ENCODE measurements at regions not wholly inside any gene's neighbourhood (a gene's known extent, or its start where the extent isn't known, plus 50 kb on each side); places are given as distances from the start of the nearest gene placed in this dataset.
"Not testable (repeated sequence)": the region's sequence is repeated elsewhere in the genome, so short reads cannot be mapped to it uniquely, and the experiment has no call there.

- H3K36me3 ChIP-seq; H3K27me3 ChIP-seq; intact Hi-C loops (cut with DNase I; ENCODE audit: low total_unique reads); in situ Hi-C loops (cut with MboI; ENCODE audit: low pct_ligation_motif_present in 1 of 4, low pct_unique_long_range_greater_than_20kb in 1 of 4, low sequenced_read_pairs in 3 of 4); H3K4me3 ChIP-seq; H3K4me1 ChIP-seq; H3K9me3 ChIP-seq; H3K27ac ChIP-seq; DNase-seq: not testable (repeated sequence)
- 54 to 60% methylated on average over 4 of the region's 4 CpGs for WGBS, 2 donors (ENCODE audit: low coverage in 1 of 2)
Observed at GRCh38 chr4:190118519-190118918, 54.2 kb downstream of the DBET start.

GRCh38 chr4:190119474-190119873 lies 54.1 kb upstream of the DUX4 start:
- H3K27me3 ChIP-seq; H3K4me1 ChIP-seq; DNase-seq; intact Hi-C loops (cut with DNase I; ENCODE audit: low total_unique reads); in situ Hi-C loops (cut with MboI; ENCODE audit: low pct_ligation_motif_present in 1 of 4, low pct_unique_long_range_greater_than_20kb in 1 of 4, low sequenced_read_pairs in 3 of 4); H3K36me3 ChIP-seq; H3K9me3 ChIP-seq; H3K27ac ChIP-seq; H3K4me3 ChIP-seq: not testable (repeated sequence)
- 37 to 59% methylated on average over 3 of the region's 3 CpGs for WGBS, 2 donors (ENCODE audit: low coverage in 1 of 2)

GRCh38 chr4:190120111-190120514 lies 53.5 kb upstream of the DUX4 start:
- H3K27me3 ChIP-seq, DNase-seq: not testable (repeated sequence)
- WGBS, 2 donors (ENCODE audit: low coverage in 1 of 2), result 68 to 74% methylated on average over 5 to 9 of the region's 15 CpGs

GRCh38 chr4:190120537-190121001 lies 53.0 kb upstream of the DUX4 start:
- intact Hi-C loops (cut with DNase I; ENCODE audit: low total_unique reads), result not testable (repeated sequence)

More at GRCh38 chr4:190120111-190120514, 53.5 kb upstream of the DUX4 start:
- H3K36me3 ChIP-seq; H3K4me1 ChIP-seq; in situ Hi-C loops (cut with MboI; ENCODE audit: low pct_ligation_motif_present in 1 of 4, low pct_unique_long_range_greater_than_20kb in 1 of 4, low sequenced_read_pairs in 3 of 4); H3K27ac ChIP-seq; H3K9me3 ChIP-seq; intact Hi-C loops (cut with DNase I; ENCODE audit: low total_unique reads); H3K4me3 ChIP-seq: not testable (repeated sequence)

GRCh38 chr4:190121076-190121671 lies 52.4 kb upstream of the DUX4 start:
- WGBS, 2 donors (ENCODE audit: low coverage in 1 of 2), result 89 to 91% methylated on average over 71 to 81 of the region's 118 CpGs
- in situ Hi-C loops (cut with MboI; ENCODE audit: low pct_ligation_motif_present in 1 of 4, low pct_unique_long_range_greater_than_20kb in 1 of 4, low sequenced_read_pairs in 3 of 4); intact Hi-C loops (cut with DNase I; ENCODE audit: low total_unique reads); H3K27me3 ChIP-seq; H3K36me3 ChIP-seq; DNase-seq; H3K9me3 ChIP-seq; H3K4me3 ChIP-seq; H3K27ac ChIP-seq; H3K4me1 ChIP-seq: not testable (repeated sequence)

More at GRCh38 chr4:190120537-190121001, 53.0 kb upstream of the DUX4 start:
- H3K27ac ChIP-seq; DNase-seq; H3K4me1 ChIP-seq; H3K27me3 ChIP-seq; H3K4me3 ChIP-seq; H3K9me3 ChIP-seq; in situ Hi-C loops (cut with MboI; ENCODE audit: low pct_ligation_motif_present in 1 of 4, low pct_unique_long_range_greater_than_20kb in 1 of 4, low sequenced_read_pairs in 3 of 4); H3K36me3 ChIP-seq: not testable (repeated sequence)
- 88% methylated on average over 6 of the region's 37 CpGs; no CpG with 5 or more reads in 1 of the 2 donors for WGBS, 2 donors (ENCODE audit: low coverage in 1 of 2)
- peak in 3 of 5 experiments; percentile 8 to 38 (median 11) for TF ChIP-seq CTCF (IDR thresholded peaks at IDR 0.05)

- intact Hi-C loops (cut with DNase I; ENCODE audit: low total_unique reads), result no loop called here
- no peaks in the 10 kb centered on the region for H3K27me3 ChIP-seq
- H3K27ac ChIP-seq, result no peak overlapping the region
- DNase-seq, result no peak
- TF ChIP-seq POLR2AphosphoS5 (IDR thresholded peaks at IDR 0.05) (no peak), POLR2A (IDR thresholded peaks at IDR 0.05) (no peak), EP300 (IDR thresholded peaks at IDR 0.05; ENCODE audit: low read depth) (no peak), CTCF (IDR thresholded peaks at IDR 0.05) (no peak)
- WGBS, 2 donors (ENCODE audit: low coverage in 1 of 2), result 88 to 89% methylated on average over 53 to 69 of the region's 70 CpGs
- no peaks in the 10 kb centered on the region for H3K4me1 ChIP-seq
- no peaks in the 10 kb centered on the region for H3K36me3 ChIP-seq
- no peak overlapping the region for H3K4me3 ChIP-seq
- H3K9me3 ChIP-seq, result no peaks in the 10 kb centered on the region
- in situ Hi-C loops (cut with MboI; ENCODE audit: low pct_ligation_motif_present in 1 of 4, low pct_unique_long_range_greater_than_20kb in 1 of 4, low sequenced_read_pairs in 3 of 4), result no loop called here
Observed at GRCh38 chr4:190121759-190122158, 51.8 kb upstream of the DUX4 start.

- H3K36me3 ChIP-seq; DNase-seq; H3K27ac ChIP-seq; H3K4me3 ChIP-seq; in situ Hi-C loops (cut with MboI; ENCODE audit: low pct_ligation_motif_present in 1 of 4, low pct_unique_long_range_greater_than_20kb in 1 of 4, low sequenced_read_pairs in 3 of 4); H3K9me3 ChIP-seq; H3K4me1 ChIP-seq; intact Hi-C loops (cut with DNase I; ENCODE audit: low total_unique reads); H3K27me3 ChIP-seq: not testable (repeated sequence)
- 85 to 91% methylated on average over 20 to 28 of the region's 29 CpGs for WGBS, 2 donors (ENCODE audit: low coverage in 1 of 2)
Observed at GRCh38 chr4:190122161-190123142, 51.1 kb upstream of the DUX4 start.

All from transverse colon (tissue), 4 donors.